NT2/D1 (cell line): ENCODE measurements at regions not wholly inside any gene's neighbourhood (a gene's known extent, or its start where the extent isn't known, plus 50 kb on each side); places are given as distances from the start of the nearest gene placed in this dataset.

Experiments used
- DNase-seq: peaks from one replicate; pipeline ENCODE4 v3.0.0-alpha.2; 2011; ENCODE audit warnings: low read depth, low spot score
- H3K27me3 ChIP-seq: 2 replicates; pipeline ENCODE4 v1.6.0; 2011; ENCODE audit warnings: mild to moderate bottlenecking; ENCODE audit not compliant: insufficient read length, insufficient read depth
- H3K36me3 ChIP-seq: 2 replicates; pipeline ENCODE4 v1.6.1; 2011; ENCODE audit warnings: mild to moderate bottlenecking, low read length, mixed read lengths; ENCODE audit not compliant: insufficient read depth, insufficient read length
- H3K4me1 ChIP-seq: 2 replicates; pipeline ENCODE4 v1.5.1; 2011; ENCODE audit not compliant: insufficient read depth, insufficient read length
- H3K4me3 ChIP-seq: 2 replicates; pipeline ENCODE4 v1.5.1; 2011; ENCODE audit warnings: low read depth; ENCODE audit not compliant: insufficient read length
- H3K9ac ChIP-seq: 2 replicates; pipeline ENCODE4 v1.6.0; 2011; ENCODE audit warnings: low read depth; ENCODE audit not compliant: insufficient read length
- H3K9me3 ChIP-seq: 2 replicates; pipeline ENCODE4 v1.5.1; 2011; ENCODE audit warnings: mild to moderate bottlenecking, low read length; ENCODE audit not compliant: insufficient read depth
- SUZ12 ChIP-seq: IDR thresholded peaks from 2 replicates; pipeline ENCODE4 v1.6.1; 2011; ENCODE audit not compliant: insufficient read length, insufficient read depth; ENCODE audit errors: extremely low read depth
- YY1 ChIP-seq: IDR thresholded peaks from 2 replicates; pipeline ENCODE4 v1.6.1; 2011; ENCODE audit not compliant: insufficient read length, insufficient read depth
- ZNF274 ChIP-seq: IDR thresholded peaks from 2 replicates; pipeline ENCODE4 v1.6.1; 2011; ENCODE audit warnings: mild to moderate bottlenecking, low read depth, low read length

- no peak for TF ChIP-seq ZNF274
- TF ChIP-seq SUZ12 = no peak
- TF ChIP-seq YY1 = no peak
- H3K27me3 ChIP-seq = no peaks in the 10 kb centered on the region
- H3K36me3 ChIP-seq = no peaks in the 10 kb centered on the region
- no peak overlapping the region for H3K4me3 ChIP-seq
- H3K4me1 ChIP-seq = no peaks in the 10 kb centered on the region
- no peak overlapping the region for H3K9ac ChIP-seq
- no peak for DNase-seq
- no peaks in the 10 kb centered on the region for H3K9me3 ChIP-seq
These were observed 56.3 kb downstream of the AGTR2 start for GRCh38 chrX:116226665-116227484.

GRCh38 chrX:116230130-116230898 lies 59.8 kb downstream of the AGTR2 start:
- TF ChIP-seq ZNF274 (no peak), SUZ12 (no peak), YY1 (no peak)
- H3K9me3 ChIP-seq = no peaks in the 10 kb centered on the region
- DNase-seq = no peak
- no peaks in the 10 kb centered on the region for H3K4me1 ChIP-seq
- H3K36me3 ChIP-seq = no peaks in the 10 kb centered on the region
- no peaks in the 10 kb centered on the region for H3K27me3 ChIP-seq
- H3K9ac ChIP-seq = no peak overlapping the region
- H3K4me3 ChIP-seq = no peak overlapping the region

GRCh38 chrX:116232833-116233232 lies 62.3 kb downstream of the AGTR2 start:
- Histone ChIP-seq H3K9ac (no peak overlapping the region), H3K4me1 (no peaks in the 10 kb centered on the region), H3K9me3 (no peaks in the 10 kb centered on the region), H3K27me3 (no peaks in the 10 kb centered on the region), H3K4me3 (no peak overlapping the region), H3K36me3 (no peaks in the 10 kb centered on the region)
- TF ChIP-seq ZNF274 (no peak), SUZ12 (no peak), YY1 (no peak)
- no peak for DNase-seq

GRCh38 chrX:116236666-116237065 lies 66.1 kb downstream of the AGTR2 start:
- Histone ChIP-seq H3K9me3 (no peaks in the 10 kb centered on the region), H3K36me3 (no peaks in the 10 kb centered on the region), H3K27me3 (no peaks in the 10 kb centered on the region), H3K4me3 (no peak overlapping the region), H3K9ac (no peak overlapping the region), H3K4me1 (no peaks in the 10 kb centered on the region)
- no peak for DNase-seq
- TF ChIP-seq SUZ12 = no peak
- no peak for TF ChIP-seq YY1
- no peak for TF ChIP-seq ZNF274

GRCh38 chrX:116238093-116238492 lies 67.5 kb downstream of the AGTR2 start:
- TF ChIP-seq YY1 (no peak), SUZ12 (no peak), ZNF274 (no peak)
- no peaks in the 10 kb centered on the region for H3K36me3 ChIP-seq
- H3K9me3 ChIP-seq = peaks cover 4% of the 10 kb centered on the region; the same call in 1 of the 2 replicates
- H3K4me1 ChIP-seq = no peaks in the 10 kb centered on the region
- H3K9ac ChIP-seq = no peak overlapping the region
- H3K27me3 ChIP-seq = no peaks in the 10 kb centered on the region
- H3K4me3 ChIP-seq = no peak overlapping the region
- no peak for DNase-seq

- H3K4me3 ChIP-seq = no peak overlapping the region
- TF ChIP-seq YY1 (no peak), SUZ12 (no peak), ZNF274 (no peak)
- no peaks in the 10 kb centered on the region for H3K27me3 ChIP-seq
- H3K9ac ChIP-seq = no peak overlapping the region
- H3K9me3 ChIP-seq = peaks cover 7% of the 10 kb centered on the region; the same call in 1 of the 2 replicates
- H3K4me1 ChIP-seq = no peaks in the 10 kb centered on the region
- H3K36me3 ChIP-seq = no peaks in the 10 kb centered on the region
- DNase-seq = no peak
These were observed 68.2 kb downstream of the AGTR2 start for GRCh38 chrX:116238567-116239255.
